ENCODE measurements at regions not wholly inside any gene's neighbourhood (a gene's known extent, or its start where the extent isn't known, plus 50 kb on each side); places are given as distances from the start of the nearest gene placed in this dataset.

DNA sequence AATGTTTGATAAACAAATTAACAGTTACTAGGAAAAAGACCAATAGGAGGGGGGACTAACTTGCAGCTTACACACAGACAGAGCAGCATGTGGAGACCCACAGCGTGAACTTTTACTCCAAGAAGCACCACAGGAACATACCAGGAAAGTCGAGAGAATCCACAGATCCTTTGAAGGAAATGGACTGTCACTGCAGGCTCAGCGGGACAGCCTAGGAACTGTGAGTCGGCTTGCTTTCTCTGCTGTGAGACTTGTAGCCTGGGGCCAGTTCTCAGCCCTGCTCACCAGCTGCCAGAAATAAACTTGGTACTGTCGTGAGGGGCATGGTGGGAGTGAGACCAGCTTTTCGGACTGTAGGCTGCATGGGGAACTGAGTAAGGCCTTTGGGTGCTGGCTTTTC lies 1211.5 kb downstream of the PCDH17 start:
- no peak for TF ChIP-seq EZH2phosphoT487 (IDR thresholded peaks at IDR 0.05; ENCODE audit: borderline replicate concordance)
- no peak for TF ChIP-seq CTCF (conservative IDR thresholded peaks at IDR 0.05; ENCODE audit: low read length)
